ENCODE measurements at regions not wholly inside any gene's neighbourhood (a gene's known extent, or its start where the extent isn't known, plus 50 kb on each side); places are given as distances from the start of the nearest gene placed in this dataset.
"Not testable (repeated sequence)": the region's sequence is repeated elsewhere in the genome, so short reads cannot be mapped to it uniquely, and the experiment has no call there.

GRCh38 chr13:84588023-84588422, 705.7 kb upstream of the SLITRK1 start:
- no peak for DNase-seq (ENCODE audit: low spot score)

- DNase-seq (ENCODE audit: low spot score), result not testable (repeated sequence)
These were observed 697.6 kb upstream of the SLITRK1 start for GRCh38 chr13:84579901-84580300.

- DNase-seq (ENCODE audit: low spot score), result no peak
These were observed 692.6 kb upstream of the SLITRK1 start for GRCh38 chr13:84574851-84575250.

GRCh38 chr13:84571264-84571663, 689.0 kb upstream of the SLITRK1 start:
- no peak for DNase-seq (ENCODE audit: low spot score)

GRCh38 chr13:84570831-84571230, 688.6 kb upstream of the SLITRK1 start:
- no peak for DNase-seq (ENCODE audit: low spot score)

GRCh38 chr13:84569366-84569765, 687.1 kb upstream of the SLITRK1 start:
- DNase-seq (ENCODE audit: low spot score), result no peak

- DNase-seq (ENCODE audit: low spot score), result no peak
These were observed 685.6 kb upstream of the SLITRK1 start for GRCh38 chr13:84567848-84568247.

- DNase-seq (ENCODE audit: low spot score), result no peak
These were observed 684.5 kb upstream of the SLITRK1 start for GRCh38 chr13:84566780-84567179.

GRCh38 chr13:84563611-84564010, 681.3 kb upstream of the SLITRK1 start:
- DNase-seq (ENCODE audit: low spot score), result no peak

GRCh38 chr13:84553227-84553626, 671.0 kb upstream of the SLITRK1 start:
- DNase-seq (ENCODE audit: low spot score), result no peak

- no peak for DNase-seq (ENCODE audit: low spot score)
These were observed 661.7 kb upstream of the SLITRK1 start for GRCh38 chr13:84543962-84544361.

- no peak for DNase-seq (ENCODE audit: low spot score)
These were observed 660.1 kb upstream of the SLITRK1 start for GRCh38 chr13:84542348-84542747.

- DNase-seq (ENCODE audit: low spot score), result no peak
These were observed 654.6 kb upstream of the SLITRK1 start for GRCh38 chr13:84536906-84537305.

- no peak for DNase-seq (ENCODE audit: low spot score)
These were observed 646.3 kb upstream of the SLITRK1 start for GRCh38 chr13:84528408-84529070.

- no peak for DNase-seq (ENCODE audit: low spot score)
These were observed 643.6 kb upstream of the SLITRK1 start for GRCh38 chr13:84525865-84526264.

- DNase-seq (ENCODE audit: low spot score), result no peak
These were observed 642.3 kb upstream of the SLITRK1 start for GRCh38 chr13:84524586-84524985.

GRCh38 chr13:84500016-84500415, 617.7 kb upstream of the SLITRK1 start:
- no peak for DNase-seq (ENCODE audit: low spot score)

- no peak for DNase-seq (ENCODE audit: low spot score)
These were observed 615.3 kb upstream of the SLITRK1 start for GRCh38 chr13:84497613-84498012.

GRCh38 chr13:84491952-84492351, 609.7 kb upstream of the SLITRK1 start:
- no peak for DNase-seq (ENCODE audit: low spot score)

- DNase-seq (ENCODE audit: low spot score), result no peak
These were observed 605.5 kb upstream of the SLITRK1 start for GRCh38 chr13:84487752-84488151.

- no peak for DNase-seq (ENCODE audit: low spot score)
These were observed 599.7 kb upstream of the SLITRK1 start for GRCh38 chr13:84481958-84482357.

- no peak for DNase-seq (ENCODE audit: low spot score)
These were observed 597.4 kb upstream of the SLITRK1 start for GRCh38 chr13:84479656-84480055.

- no peak for DNase-seq (ENCODE audit: low spot score)
These were observed 588.3 kb upstream of the SLITRK1 start for GRCh38 chr13:84470528-84470927.

- DNase-seq (ENCODE audit: low spot score), result no peak
These were observed 584.2 kb upstream of the SLITRK1 start for GRCh38 chr13:84466461-84466860.
